Sciatic nerve (tissue), 2 donors: ENCODE measurements at regions not wholly inside any gene's neighbourhood (a gene's known extent, or its start where the extent isn't known, plus 50 kb on each side); places are given as distances from the start of the nearest gene placed in this dataset.
A peak's percentile ranks its signal among the peaks of the same experiment; 100 is the strongest.
"Not testable (repeated sequence)": the region's sequence is repeated elsewhere in the genome, so short reads cannot be mapped to it uniquely, and the experiment has no call there.

Experiments
- ATAC-seq: fragments of 200-7000 bp; cut with Tn5 transposase; one replicate; pipeline ENCODE4 v1.9.1; 2020; ENCODE audit warnings: mild to moderate bottlenecking, moderate library complexity
- DNase-seq: peaks from one replicate; pipeline ENCODE4 v3.0.0-alpha.2; 2020; ENCODE audit warnings: low spot score
- intact Hi-C: fragments of 100-400 bp; cut with DNase I; formaldehyde crosslinking; loops from one replicate; pipeline ENCODE4 v1.14.2; 2022
- donor health status: DM: no; HTN: no; CAD: no.
- donor health status: DM: no; HTN: no; CAD: no.

DNA sequence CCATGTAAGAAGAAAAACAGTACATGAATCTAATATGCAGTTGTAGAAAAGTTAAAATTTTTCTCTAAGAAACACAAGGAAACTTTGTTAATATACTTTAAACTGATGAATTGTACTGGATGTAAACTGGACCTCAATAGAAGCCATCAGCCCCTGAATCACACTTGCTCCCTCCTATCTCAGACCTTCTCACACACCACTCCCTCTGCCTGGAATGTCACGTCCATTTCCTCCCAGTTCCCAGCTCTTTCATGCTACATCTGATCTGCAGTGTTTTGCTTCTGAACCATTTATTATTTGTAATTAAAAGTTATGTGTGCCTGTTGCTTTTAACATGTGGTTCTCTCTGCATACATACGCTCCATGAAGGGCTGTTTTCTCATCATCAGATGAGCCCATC lies 180.0 kb downstream of the FCRL5 start:
- intact Hi-C loops: loop anchor here (10.0 kb wide), 1 partner anchor 112 kb away; no protein-coding TSS in a partner anchor
- not testable (repeated sequence) for ATAC-seq

DNA sequence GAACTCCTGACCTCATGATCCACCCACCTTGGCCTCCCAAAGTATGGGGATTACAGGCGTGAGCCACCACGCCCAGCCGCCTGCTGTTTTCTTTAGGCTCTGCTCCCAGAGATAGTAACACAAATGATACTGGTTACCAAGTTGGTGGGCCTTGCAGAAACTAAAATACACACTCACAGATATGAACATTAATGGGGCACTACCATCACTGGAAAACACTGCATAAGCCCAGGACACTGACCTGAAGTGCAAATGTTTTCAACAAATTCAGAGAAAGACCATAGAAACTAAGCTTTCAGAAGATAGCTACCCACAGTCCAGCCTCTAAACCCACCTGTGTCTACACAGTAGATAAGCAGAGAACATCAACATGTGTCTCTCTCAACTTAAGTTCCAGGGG lies 180.5 kb downstream of the FCRL5 start:
- DNase-seq (no peak), ATAC-seq (no peak)
- intact Hi-C loops: loop anchor here (10.0 kb wide), 1 partner anchor 113 kb away; no protein-coding TSS in a partner anchor

More for the DNA sequence above, 180.0 kb downstream of the FCRL5 start:
- DNase-seq: not testable (repeated sequence)

DNA sequence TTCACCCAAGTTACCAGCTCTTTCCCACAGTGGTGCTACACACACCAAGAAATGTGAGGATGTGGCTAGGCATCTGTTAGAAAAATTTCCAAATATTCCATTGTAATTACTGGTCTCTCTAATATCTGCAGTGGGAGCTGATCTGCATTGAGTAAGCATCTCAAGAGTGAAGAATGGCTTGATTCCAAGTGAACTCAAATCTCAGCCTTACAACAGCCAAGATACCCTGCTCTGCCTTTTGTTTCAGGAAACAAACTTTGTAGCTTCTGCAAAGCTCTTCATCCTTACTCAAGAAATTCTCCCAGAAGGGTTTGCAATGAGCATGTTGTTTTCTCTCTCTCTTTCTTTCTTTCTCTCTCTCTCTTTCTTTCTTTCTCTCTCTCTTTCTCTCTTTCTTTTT lies 181.1 kb downstream of the FCRL5 start:
- intact Hi-C loops: loop anchor here (10.0 kb wide), 1 partner anchor 114 kb away; no protein-coding TSS in a partner anchor
- ATAC-seq (no peak), DNase-seq (no peak)

DNA sequence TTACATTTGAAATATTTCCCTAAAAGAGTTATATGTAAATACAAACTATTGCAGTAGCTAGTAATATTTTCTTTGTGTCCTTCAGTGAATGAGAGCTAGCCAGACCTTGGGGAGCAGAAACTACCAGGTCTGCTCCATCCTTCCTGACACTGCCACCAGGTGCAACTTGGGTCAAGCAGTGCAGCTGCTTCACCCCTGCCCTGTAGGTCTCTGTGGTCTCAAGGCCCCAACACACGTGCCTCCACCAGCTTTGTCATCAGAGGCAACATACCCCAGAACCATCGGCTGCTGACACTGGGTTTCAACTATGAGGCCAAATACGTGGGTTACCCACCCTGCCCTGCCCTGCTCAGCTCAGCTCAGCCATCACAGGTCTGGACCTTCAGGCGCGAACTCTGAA lies 181.6 kb downstream of the FCRL5 start:
- ATAC-seq (no peak), DNase-seq (no peak)
- intact Hi-C loops: loop anchor here (10.0 kb wide), 1 partner anchor 114 kb away; no protein-coding TSS in a partner anchor

GRCh38 chr1:157369808-157370521 lies 182.3 kb downstream of the FCRL5 start:
- intact Hi-C loops: loop anchor here (10.0 kb wide), 1 partner anchor 115 kb away; no protein-coding TSS in a partner anchor
- DNase-seq: no peak
- ATAC-seq: peak; percentile 72

DNA sequence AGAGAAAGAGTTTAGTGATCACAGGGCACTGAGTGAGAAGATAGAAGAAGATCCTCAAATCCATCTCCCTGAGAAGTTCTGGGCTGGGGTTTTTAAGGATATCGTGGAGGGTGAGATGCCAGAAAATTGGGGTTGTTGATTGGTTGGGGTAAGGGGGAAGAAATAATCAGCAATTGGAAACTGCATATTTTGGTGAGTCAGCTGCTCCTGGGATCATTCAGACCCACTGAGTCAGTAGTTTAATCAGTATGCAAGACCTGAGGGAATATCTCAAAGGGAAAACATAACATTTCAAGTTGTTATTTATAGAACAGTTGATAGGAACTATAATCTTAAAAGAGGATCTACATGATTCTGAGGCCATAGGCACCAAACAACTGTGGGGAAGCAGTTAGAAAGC lies 183.4 kb downstream of the FCRL5 start:
- DNase-seq, intact Hi-C loops, ATAC-seq: not testable (repeated sequence)

DNA sequence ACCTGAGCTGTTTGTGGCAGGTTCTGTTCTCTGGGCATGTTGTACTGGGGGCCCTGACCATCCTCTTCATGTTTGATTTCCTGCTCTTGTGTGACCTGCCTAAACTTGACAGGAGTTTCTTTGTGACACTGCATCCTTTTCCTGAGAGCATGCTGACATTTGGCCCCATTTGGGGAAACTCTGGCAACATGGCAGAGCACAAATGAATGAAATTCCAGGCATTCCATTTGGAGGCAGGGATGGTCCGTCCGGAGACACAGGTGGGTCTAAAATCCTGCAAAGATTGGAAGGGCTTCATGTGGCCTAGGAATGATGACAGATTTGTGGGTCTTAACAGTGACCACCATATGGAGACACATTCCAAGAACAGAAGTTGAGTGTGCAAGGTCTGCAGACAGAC lies 184.0 kb downstream of the FCRL5 start:
- intact Hi-C loops: no loop called here
- DNase-seq (no peak), ATAC-seq (no peak)

- ATAC-seq (no peak), DNase-seq (no peak)
- intact Hi-C loops: no loop called here
Measured at GRCh38 chr1:157367870-157368269, 184.4 kb downstream of the FCRL5 start.

DNA sequence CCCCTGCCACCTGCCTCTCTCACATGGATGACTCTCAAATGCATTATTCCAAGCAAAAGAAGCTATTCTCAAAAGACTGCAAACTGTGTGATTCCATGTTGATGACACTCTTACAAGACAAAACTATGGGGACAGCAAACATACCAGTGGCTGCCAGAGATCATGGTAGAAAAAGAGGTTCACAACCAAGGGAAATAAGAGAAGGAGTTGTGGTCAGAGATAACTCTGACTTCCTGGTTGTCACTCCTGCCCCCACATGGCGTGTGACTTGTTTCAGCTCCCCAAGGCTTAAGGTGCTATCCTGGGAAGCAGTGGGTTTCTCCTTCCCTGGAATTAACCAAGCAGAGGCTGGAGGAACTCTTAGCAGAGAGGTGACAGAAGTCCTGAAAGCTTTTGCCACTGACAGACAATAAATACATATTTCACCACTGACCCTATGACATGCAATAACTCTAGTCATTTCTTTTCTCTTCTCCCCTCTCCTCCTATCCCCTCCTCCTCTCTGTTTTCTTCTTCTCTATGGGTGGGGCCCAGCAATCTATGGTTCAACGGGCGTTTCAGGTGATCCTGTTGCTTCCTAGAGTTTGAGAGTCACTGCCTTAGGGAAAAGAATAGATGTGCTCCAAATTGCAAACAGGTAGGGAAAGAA lies 185.1 kb downstream of the FCRL5 start:
- DNase-seq (no peak), ATAC-seq (no peak)
- intact Hi-C loops: no loop called here

DNA sequence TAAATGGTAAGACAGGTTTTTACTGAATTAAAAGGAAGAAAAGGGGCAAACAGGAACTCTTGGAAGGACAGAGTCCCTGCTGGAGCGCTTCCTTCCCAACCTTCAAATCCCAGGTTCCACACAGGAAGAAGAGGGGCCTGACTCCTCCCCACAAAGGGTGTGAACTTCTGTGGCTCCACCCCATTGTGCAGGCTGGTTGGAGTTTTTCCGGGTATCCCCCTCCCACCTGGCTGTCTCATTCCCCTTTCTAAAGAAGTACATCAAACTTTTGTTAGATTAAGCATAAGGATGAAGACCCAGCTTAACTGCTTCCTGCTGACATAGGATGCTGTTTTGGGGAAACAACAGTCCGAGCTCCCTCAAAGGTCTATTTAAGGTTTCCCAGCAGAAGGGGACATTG lies 187.7 kb downstream of the FCRL5 start:
- DNase-seq (no peak), ATAC-seq (no peak)
- intact Hi-C loops: no loop called here

- intact Hi-C loops: no loop called here
- ATAC-seq: no peak
- no peak for DNase-seq
Measured at GRCh38 chr1:157363660-157364140, 188.6 kb downstream of the FCRL5 start.

DNA sequence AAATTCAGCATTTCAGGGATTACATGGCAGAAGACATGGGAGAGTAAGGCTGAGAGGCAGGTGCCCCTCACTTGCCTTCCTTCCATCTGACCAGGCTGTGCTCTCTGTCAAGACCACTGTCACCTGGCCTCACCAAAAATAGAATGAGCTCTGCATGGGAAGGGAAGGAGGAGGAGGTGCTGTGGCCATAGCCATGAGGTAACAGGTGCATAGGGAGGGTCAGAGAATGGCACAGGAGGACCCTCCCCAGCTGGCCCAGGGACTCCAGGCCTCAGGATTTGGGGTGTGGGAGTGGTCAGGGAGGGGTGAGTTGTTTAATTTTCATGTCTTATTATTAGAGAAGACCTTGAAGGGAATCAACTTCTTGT lies 192.3 kb downstream of the FCRL5 start:
- DNase-seq (no peak), ATAC-seq (no peak)
- intact Hi-C loops: no loop called here

GRCh38 chr1:157359314-157360022 lies 192.8 kb downstream of the FCRL5 start:
- ATAC-seq: no peak
- DNase-seq: no peak
- intact Hi-C loops: no loop called here

DNA sequence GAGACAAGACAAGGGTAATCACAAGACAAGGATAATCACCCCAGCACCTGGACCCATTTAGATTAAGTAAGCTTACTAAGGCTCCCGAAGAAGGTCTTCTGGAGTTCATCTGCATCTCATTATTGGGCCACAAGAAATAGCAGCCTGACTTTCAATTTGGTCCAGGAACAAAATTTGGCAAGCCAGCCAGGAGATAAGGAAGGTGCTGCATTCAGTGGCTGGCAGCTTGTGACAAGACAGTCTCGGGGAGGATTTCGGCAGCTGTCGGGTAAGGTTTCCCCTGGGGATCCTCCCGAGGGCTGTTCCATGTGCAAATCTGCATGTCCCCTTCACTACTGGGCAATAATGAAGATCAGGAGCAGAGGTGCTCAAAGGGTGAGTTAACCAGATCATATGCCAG lies 195.2 kb downstream of the FCRL5 start:
- intact Hi-C loops: no loop called here
- ATAC-seq (no peak), DNase-seq (no peak)

GRCh38 chr1:157356601-157357000 lies 195.7 kb downstream of the FCRL5 start:
- DNase-seq (no peak), ATAC-seq (no peak)
- intact Hi-C loops: no loop called here

DNA sequence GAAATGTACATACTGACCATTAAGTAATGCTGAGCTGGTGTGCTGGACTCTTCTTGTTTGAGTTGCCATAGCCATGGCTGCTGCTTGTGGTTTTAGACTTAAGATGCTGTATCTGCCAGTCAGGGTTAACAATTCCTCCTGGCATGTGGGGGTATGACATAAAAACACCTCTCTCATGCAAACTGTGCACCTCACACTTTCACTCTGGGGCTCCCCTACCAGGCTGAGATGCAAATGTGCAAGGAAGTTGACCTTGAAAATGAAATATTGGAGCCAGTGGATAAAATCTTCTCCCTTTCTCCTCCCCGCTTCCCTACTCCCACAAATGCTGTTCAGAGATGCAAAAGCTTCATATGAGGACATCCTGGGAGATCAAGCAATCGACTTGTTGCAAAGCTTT lies 198.8 kb downstream of the FCRL5 start:
- intact Hi-C loops: no loop called here
- ATAC-seq (no peak), DNase-seq (no peak)

DNA sequence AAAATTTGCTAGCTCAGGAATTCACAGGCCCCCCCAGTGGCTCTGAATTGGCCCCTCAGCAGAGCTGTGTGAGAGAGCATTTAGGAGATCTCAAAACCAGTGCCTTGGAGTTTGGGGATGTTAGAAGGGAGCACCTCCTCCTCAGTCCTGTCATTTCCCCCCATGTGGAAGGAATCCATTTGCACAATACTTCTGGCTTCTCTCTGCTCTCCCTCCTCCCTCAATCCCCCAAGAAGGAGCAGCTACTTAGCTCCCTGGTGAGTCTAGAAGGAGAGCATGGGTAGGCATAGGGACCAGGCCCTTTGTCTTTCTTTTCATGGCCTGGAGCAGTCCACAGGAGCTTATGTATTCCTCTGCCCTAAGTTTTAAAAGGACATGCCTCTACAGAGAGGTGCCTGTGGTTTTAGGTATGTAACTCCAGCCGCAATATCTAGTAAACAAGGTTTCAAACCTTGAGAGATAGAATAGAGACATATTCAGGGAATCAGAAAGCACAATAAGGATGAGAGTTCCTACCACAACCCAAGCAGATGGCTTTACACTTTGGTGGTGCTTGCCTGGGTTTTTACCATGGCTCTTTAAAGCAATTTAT lies 199.4 kb downstream of the FCRL5 start:
- intact Hi-C loops: no loop called here
- DNase-seq (no peak), ATAC-seq (no peak)

DNA sequence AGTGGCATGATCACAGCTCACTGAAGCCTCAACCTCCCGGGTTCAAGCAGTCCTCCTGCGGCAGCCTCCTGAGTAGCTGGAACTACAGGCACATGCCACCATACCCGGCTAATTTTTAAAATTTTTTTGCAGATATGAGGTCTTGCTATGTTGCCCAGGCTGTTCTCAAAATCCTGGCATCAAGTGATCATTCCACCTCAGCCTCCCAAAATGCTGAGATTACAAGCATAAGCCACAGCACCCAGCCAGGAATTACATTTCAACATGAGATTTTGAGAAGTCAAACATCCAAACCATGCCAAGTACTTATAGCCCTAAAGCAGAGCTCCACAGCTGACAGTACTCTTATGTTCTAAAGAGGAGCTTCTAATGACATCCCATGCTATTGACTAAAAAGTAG lies 200.1 kb downstream of the FCRL5 start:
- DNase-seq (no peak), ATAC-seq (no peak)
- intact Hi-C loops: no loop called here

- DNase-seq, intact Hi-C loops: not testable (repeated sequence)
Measured at GRCh38 chr1:157351800-157352199, 200.5 kb downstream of the FCRL5 start.

More at GRCh38 chr1:157351800-157352199, 200.5 kb downstream of the FCRL5 start:
- ATAC-seq: not testable (repeated sequence)
